ENCODE measurements at regions not wholly inside any gene's neighbourhood (a gene's known extent, or its start where the extent isn't known, plus 50 kb on each side); places are given as distances from the start of the nearest gene placed in this dataset.

DNA sequence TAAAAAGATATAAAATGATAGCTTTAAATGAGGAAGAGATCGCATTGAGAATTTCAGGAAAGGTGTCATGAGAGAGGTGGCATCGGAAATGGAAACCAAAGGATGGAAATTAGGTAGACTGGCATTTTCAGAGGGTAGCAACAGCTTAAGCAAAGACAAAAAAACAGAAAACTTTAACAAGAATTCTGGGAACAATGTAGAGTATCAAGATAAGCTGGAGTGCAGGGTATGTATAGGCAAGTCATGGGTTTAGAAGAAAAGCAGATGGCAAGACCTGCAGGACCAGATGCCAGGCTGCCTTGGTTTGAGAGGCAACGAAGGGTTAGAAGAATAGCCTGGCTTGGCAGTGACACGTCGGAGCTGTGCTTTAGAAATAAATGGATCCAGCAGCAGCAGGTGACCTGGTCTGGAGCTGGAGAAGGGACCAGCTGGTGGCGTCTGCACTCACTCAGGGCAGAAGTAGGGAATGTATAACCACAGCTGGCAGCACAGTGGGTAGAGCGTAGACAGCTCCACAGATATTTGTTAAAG is 149.4 kb upstream of the TIAM1 start:
- TF ChIP-seq, protein P1, sequence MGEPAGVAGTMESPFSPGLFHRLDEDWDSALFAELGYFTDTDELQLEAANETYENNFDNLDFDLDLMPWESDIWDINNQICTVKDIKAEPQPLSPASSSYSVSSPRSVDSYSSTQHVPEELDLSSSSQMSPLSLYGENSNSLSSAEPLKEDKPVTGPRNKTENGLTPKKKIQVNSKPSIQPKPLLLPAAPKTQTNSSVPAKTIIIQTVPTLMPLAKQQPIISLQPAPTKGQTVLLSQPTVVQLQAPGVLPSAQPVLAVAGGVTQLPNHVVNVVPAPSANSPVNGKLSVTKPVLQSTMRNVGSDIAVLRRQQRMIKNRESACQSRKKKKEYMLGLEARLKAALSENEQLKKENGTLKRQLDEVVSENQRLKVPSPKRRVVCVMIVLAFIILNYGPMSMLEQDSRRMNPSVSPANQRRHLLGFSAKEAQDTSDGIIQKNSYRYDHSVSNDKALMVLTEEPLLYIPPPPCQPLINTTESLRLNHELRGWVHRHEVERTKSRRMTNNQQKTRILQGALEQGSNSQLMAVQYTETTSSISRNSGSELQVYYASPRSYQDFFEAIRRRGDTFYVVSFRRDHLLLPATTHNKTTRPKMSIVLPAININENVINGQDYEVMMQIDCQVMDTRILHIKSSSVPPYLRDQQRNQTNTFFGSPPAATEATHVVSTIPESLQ (CRISPR knock-in tag; IDR thresholded peaks at IDR 0.05): no peak
- TF ChIP-seq ELF4 (CRISPR knock-in tag; IDR thresholded peaks at IDR 0.05; ENCODE audit: low read depth) (no peak), KAT7 (CRISPR knock-in tag; IDR thresholded peaks at IDR 0.05; ENCODE audit: borderline replicate concordance) (no peak)
- TF ChIP-seq, protein P2, sequence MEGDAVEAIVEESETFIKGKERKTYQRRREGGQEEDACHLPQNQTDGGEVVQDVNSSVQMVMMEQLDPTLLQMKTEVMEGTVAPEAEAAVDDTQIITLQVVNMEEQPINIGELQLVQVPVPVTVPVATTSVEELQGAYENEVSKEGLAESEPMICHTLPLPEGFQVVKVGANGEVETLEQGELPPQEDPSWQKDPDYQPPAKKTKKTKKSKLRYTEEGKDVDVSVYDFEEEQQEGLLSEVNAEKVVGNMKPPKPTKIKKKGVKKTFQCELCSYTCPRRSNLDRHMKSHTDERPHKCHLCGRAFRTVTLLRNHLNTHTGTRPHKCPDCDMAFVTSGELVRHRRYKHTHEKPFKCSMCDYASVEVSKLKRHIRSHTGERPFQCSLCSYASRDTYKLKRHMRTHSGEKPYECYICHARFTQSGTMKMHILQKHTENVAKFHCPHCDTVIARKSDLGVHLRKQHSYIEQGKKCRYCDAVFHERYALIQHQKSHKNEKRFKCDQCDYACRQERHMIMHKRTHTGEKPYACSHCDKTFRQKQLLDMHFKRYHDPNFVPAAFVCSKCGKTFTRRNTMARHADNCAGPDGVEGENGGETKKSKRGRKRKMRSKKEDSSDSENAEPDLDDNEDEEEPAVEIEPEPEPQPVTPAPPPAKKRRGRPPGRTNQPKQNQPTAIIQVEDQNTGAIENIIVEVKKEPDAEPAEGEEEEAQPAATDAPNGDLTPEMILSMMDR (IDR thresholded peaks at IDR 0.05): no peak
- TF ChIP-seq, protein P3, sequence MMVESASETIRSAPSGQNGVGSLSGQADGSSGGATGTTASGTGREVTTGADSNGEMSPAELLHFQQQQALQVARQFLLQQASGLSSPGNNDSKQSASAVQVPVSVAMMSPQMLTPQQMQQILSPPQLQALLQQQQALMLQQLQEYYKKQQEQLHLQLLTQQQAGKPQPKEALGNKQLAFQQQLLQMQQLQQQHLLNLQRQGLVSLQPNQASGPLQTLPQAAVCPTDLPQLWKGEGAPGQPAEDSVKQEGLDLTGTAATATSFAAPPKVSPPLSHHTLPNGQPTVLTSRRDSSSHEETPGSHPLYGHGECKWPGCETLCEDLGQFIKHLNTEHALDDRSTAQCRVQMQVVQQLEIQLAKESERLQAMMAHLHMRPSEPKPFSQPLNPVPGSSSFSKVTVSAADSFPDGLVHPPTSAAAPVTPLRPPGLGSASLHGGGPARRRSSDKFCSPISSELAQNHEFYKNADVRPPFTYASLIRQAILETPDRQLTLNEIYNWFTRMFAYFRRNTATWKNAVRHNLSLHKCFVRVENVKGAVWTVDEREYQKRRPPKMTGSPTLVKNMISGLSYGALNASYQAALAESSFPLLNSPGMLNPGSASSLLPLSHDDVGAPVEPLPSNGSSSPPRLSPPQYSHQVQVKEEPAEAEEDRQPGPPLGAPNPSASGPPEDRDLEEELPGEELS (CRISPR knock-in tag; IDR thresholded peaks at IDR 0.05): no peak

Data from WTC11 (cell line).